GM23338 (cell line): ENCODE measurements at regions not wholly inside any gene's neighbourhood (a gene's known extent, or its start where the extent isn't known, plus 50 kb on each side); places are given as distances from the start of the nearest gene placed in this dataset.

Experiments used
- ATAC-seq: fragments of 200-7000 bp; cut with Tn5 transposase; 3 replicates; pipeline ENCODE4 v1.9.1; 2020
- DNase-seq: peaks from one replicate; pipeline ENCODE4 v3.0.0-alpha.2; 2015; ENCODE audit warnings: low spot score
- H2AFZ ChIP-seq: fragments of 200-600 bp; sonication (generic); 2 replicates; pipeline ENCODE4 v1.8.0; 2016; ENCODE audit warnings: antibody characterized with exemption, mild to moderate bottlenecking, moderate library complexity
- H3F3A ChIP-seq: fragments of 200-600 bp; sonication (generic); replicated peaks from 2 replicates; pipeline ENCODE4 v1.8.0; 2017; ENCODE audit warnings: antibody characterized with exemption, mixed run types, low read depth
- H3K27ac ChIP-seq: fragments of 200-600 bp; sonication (generic); 2 replicates; pipeline ENCODE4 v1.6.1; 2016; ENCODE audit warnings: low read depth
- H3K27me3 ChIP-seq: fragments of 200-600 bp; sonication (generic); 2 replicates; pipeline ENCODE4 v1.8.0; 2016; ENCODE audit warnings: mild to moderate bottlenecking, mixed run types, moderate library complexity; ENCODE audit not compliant: insufficient read depth
- H3K36me3 ChIP-seq: fragments of 200-600 bp; sonication (generic); 2 replicates; pipeline ENCODE4 v1.8.0; 2016; ENCODE audit warnings: mild to moderate bottlenecking; ENCODE audit not compliant: insufficient read depth
- H3K4me1 ChIP-seq: fragments of 200-600 bp; sonication (generic); 2 replicates; pipeline ENCODE4 v1.8.0; 2016; ENCODE audit warnings: mild to moderate bottlenecking, moderate library complexity; ENCODE audit not compliant: insufficient read depth
- H3K4me2 ChIP-seq: fragments of 200-600 bp; sonication (generic); 2 replicates; pipeline ENCODE4 v1.7.1; 2017; ENCODE audit warnings: mixed run types
- H3K4me3 ChIP-seq: fragments of 200-600 bp; sonication (generic); 2 replicates; pipeline ENCODE4 v1.6.1; 2016; ENCODE audit warnings: mixed run types
- H3K79me2 ChIP-seq: fragments of 200-600 bp; sonication (generic); replicated peaks from 2 replicates; pipeline ENCODE4 v1.8.0; 2017; ENCODE audit warnings: mild to moderate bottlenecking; ENCODE audit not compliant: insufficient read depth
- H3K9me2 ChIP-seq: fragments of 200-600 bp; sonication (generic); 2 replicates; pipeline ENCODE4 v1.8.0; 2017; ENCODE audit not compliant: insufficient read depth
- H4K20me1 ChIP-seq: fragments of 200-600 bp; sonication (generic); replicated peaks from 2 replicates; pipeline ENCODE4 v1.8.0; 2017; ENCODE audit warnings: mild to moderate bottlenecking; ENCODE audit not compliant: insufficient read depth
- H3K27ac Mint-ChIP-seq: 2 replicates; pipeline ENCODE4 v1.8.0; 2020; ENCODE audit warnings: inconsistent platforms, mild to moderate bottlenecking, moderate library complexity, mixed read lengths
- H3K27me3 Mint-ChIP-seq: 3 replicates; pipeline ENCODE4 v1.8.0; 2022; ENCODE audit warnings: low read depth, mild to moderate bottlenecking, moderate library complexity, mixed read lengths, inconsistent platforms; ENCODE audit not compliant: insufficient read depth, poor library complexity
- H3K36me3 Mint-ChIP-seq: 3 replicates; pipeline ENCODE4 v1.8.0; 2021; ENCODE audit warnings: low read depth, mild to moderate bottlenecking, inconsistent platforms, moderate library complexity, mixed read lengths
- H3K4me1 Mint-ChIP-seq: 3 replicates; pipeline ENCODE4 v1.8.0; 2020; ENCODE audit warnings: mild to moderate bottlenecking, inconsistent platforms, mixed read lengths
- H3K4me3 Mint-ChIP-seq: 3 replicates; pipeline ENCODE4 v1.8.0; 2021; ENCODE audit warnings: moderate library complexity, mild to moderate bottlenecking, inconsistent platforms, mixed read lengths
- H3K9me3 Mint-ChIP-seq: 3 replicates; pipeline ENCODE4 v1.8.0; 2020; ENCODE audit warnings: moderate library complexity, mild to moderate bottlenecking, inconsistent platforms, mixed read lengths
- CREB1 ChIP-seq: fragments of 250-450 bp; sonication (Bioruptor Pico); IDR thresholded peaks from 2 replicates; pipeline ENCODE4 v1.5.0; 2020; ENCODE audit warnings: low read depth, mild to moderate bottlenecking, moderate library complexity
- ETS1 ChIP-seq: IDR thresholded peaks from 2 replicates; pipeline ENCODE4 v1.6.1; 2016; ENCODE audit warnings: antibody characterized with exemption
- EZH2 ChIP-seq: fragments of 200-600 bp; sonication (generic); IDR thresholded peaks from one replicate; pipeline ENCODE4 v1.8.0; 2017; ENCODE audit warnings: antibody characterized with exemption, mild to moderate bottlenecking, low read depth; ENCODE audit not compliant: unreplicated experiment
- JUNB ChIP-seq: IDR thresholded peaks from one replicate; pipeline ENCODE4 v1.6.1; 2016; ENCODE audit warnings: antibody characterized with exemption; ENCODE audit not compliant: unreplicated experiment
- NANOG ChIP-seq: IDR thresholded peaks from 2 replicates; pipeline ENCODE4 v1.6.1; 2016; ENCODE audit warnings: antibody characterized with exemption, borderline replicate concordance
- REST ChIP-seq: IDR thresholded peaks from one replicate; pipeline ENCODE4 v1.6.1; 2018; ENCODE audit warnings: antibody characterized with exemption; ENCODE audit not compliant: unreplicated experiment
- STAT1 ChIP-seq: IDR thresholded peaks from one replicate; pipeline ENCODE4 v1.6.1; 2016; ENCODE audit warnings: antibody characterized with exemption; ENCODE audit not compliant: unreplicated experiment
- ZNF114 ChIP-seq: fragments of 250-450 bp; sonication (Bioruptor Pico); IDR thresholded peaks from 2 replicates; pipeline ENCODE4 v1.5.0; 2020; ENCODE audit warnings: mild to moderate bottlenecking, moderate library complexity
- TF ChIP-seq, protein P1 (sequence below): fragments of 250-450 bp; sonication (Bioruptor Pico); IDR thresholded peaks from 2 replicates; pipeline ENCODE4 v1.5.0; 2020; ENCODE audit warnings: mild to moderate bottlenecking, moderate library complexity

DNA sequence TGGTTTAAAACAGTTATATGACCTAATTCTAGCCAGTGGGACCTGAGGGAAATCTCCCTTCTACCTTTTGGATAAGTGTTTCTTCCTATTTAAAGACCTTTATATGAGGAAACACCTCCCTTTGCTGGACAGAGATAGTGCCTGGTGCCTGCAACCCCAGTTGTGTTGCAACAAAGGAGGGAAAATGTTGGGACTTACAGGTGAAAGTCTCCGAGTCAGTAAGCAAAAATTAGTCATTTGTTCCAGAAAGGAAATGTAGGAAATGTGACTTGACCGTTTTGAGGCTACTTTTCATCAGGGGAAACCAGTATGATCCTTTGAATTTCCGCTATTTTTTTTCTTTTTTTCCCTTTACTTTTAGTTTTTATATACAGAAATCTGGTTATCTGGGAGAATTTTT is 165.5 kb downstream of the DKK1 start (continued):
- TF ChIP-seq, protein P1, sequence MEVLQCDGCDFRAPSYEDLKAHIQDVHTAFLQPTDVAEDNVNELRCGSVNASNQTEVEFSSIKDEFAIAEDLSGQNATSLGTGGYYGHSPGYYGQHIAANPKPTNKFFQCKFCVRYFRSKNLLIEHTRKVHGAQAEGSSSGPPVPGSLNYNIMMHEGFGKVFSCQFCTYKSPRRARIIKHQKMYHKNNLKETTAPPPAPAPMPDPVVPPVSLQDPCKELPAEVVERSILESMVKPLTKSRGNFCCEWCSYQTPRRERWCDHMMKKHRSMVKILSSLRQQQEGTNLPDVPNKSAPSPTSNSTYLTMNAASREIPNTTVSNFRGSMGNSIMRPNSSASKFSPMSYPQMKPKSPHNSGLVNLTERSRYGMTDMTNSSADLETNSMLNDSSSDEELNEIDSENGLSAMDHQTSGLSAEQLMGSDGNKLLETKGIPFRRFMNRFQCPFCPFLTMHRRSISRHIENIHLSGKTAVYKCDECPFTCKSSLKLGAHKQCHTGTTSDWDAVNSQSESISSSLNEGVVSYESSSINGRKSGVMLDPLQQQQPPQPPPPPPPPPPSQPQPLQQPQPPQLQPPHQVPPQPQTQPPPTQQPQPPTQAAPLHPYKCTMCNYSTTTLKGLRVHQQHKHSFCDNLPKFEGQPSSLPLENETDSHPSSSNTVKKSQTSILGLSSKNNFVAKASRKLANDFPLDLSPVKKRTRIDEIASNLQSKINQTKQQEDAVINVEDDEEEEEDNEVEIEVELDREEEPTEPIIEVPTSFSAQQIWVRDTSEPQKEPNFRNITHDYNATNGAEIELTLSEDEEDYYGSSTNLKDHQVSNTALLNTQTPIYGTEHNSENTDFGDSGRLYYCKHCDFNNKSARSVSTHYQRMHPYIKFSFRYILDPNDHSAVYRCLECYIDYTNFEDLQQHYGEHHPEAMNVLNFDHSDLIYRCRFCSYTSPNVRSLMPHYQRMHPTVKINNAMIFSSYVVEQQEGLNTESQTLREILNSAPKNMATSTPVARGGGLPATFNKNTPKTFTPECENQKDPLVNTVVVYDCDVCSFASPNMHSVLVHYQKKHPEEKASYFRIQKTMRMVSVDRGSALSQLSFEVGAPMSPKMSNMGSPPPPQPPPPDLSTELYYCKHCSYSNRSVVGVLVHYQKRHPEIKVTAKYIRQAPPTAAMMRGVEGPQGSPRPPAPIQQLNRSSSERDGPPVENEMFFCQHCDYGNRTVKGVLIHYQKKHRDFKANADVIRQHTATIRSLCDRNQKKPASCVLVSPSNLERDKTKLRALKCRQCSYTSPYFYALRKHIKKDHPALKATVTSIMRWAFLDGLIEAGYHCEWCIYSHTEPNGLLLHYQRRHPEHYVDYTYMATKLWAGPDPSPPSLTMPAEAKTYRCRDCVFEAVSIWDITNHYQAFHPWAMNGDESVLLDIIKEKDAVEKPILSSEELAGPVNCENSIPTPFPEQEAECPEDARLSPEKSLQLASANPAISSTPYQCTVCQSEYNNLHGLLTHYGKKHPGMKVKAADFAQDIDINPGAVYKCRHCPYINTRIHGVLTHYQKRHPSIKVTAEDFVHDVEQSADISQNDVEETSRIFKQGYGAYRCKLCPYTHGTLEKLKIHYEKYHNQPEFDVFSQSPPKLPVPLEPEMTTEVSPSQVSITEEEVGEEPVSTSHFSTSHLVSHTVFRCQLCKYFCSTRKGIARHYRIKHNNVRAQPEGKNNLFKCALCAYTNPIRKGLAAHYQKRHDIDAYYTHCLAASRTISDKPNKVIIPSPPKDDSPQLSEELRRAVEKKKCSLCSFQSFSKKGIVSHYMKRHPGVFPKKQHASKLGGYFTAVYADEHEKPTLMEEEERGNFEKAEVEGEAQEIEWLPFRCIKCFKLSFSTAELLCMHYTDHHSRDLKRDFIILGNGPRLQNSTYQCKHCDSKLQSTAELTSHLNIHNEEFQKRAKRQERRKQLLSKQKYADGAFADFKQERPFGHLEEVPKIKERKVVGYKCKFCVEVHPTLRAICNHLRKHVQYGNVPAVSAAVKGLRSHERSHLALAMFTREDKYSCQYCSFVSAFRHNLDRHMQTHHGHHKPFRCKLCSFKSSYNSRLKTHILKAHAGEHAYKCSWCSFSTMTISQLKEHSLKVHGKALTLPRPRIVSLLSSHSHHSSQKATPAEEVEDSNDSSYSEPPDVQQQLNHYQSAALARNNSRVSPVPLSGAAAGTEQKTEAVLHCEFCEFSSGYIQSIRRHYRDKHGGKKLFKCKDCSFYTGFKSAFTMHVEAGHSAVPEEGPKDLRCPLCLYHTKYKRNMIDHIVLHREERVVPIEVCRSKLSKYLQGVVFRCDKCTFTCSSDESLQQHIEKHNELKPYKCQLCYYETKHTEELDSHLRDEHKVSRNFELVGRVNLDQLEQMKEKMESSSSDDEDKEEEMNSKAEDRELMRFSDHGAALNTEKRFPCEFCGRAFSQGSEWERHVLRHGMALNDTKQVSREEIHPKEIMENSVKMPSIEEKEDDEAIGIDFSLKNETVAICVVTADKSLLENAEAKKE (CRISPR knock-in tag): no peak
- TF ChIP-seq NANOG: no peak
- no peak for TF ChIP-seq CREB1 (CRISPR knock-in tag)
- no peak for TF ChIP-seq EZH2
- TF ChIP-seq STAT1: no peak
- no peak for TF ChIP-seq JUNB

DNA sequence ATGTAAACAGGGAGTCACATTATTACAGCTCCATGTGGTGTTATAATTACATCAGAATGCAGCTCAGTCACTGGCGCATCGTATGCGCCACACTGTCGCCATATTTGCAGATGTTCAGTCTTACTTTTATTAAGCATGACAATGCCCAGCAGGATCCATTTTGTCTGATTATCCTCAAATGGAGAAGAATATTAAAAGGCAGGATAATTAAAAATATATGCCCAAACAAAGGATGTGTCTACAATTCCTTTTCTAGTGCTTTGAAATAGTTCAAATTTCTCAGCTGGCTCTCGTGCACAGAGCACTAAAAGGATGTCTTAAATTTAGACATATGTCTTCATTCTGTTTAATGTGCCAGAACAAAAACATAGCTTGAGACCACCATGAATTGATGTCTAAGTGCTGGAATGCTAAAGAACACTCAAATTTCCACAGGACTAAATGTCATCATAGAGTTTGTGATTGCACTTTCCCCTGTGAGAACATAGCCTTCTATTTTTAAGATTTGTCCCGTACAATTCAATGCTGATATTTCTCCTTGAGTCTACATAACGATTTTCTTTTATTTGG is 168.0 kb downstream of the DKK1 start:
- Mint-ChIP-seq H3K9me3 (no peaks in the 10 kb centered on the region), H3K27me3 (no peaks in the 10 kb centered on the region), H3K27ac (no peak overlapping the region), H3K36me3 (no peaks in the 10 kb centered on the region), H3K4me1 (no peaks in the 10 kb centered on the region), H3K4me3 (no peak overlapping the region)
- H3K4me1 ChIP-seq: no peaks in the 10 kb centered on the region
- H3K36me3 ChIP-seq: no peaks in the 10 kb centered on the region
- ATAC-seq (no peak), DNase-seq (no peak)
- H4K20me1 ChIP-seq: no peaks in the 10 kb centered on the region
- no peaks in the 10 kb centered on the region for H3F3A ChIP-seq
- H3K79me2 ChIP-seq: no peaks in the 10 kb centered on the region
- no peak for TF ChIP-seq REST
- TF ChIP-seq ZNF114 (CRISPR knock-in tag): no peak
- no peak for TF ChIP-seq ETS1
- no peak overlapping the region for H2AFZ ChIP-seq
- H3K9me2 ChIP-seq: no peaks in the 10 kb centered on the region
- no peak overlapping the region for H3K4me3 ChIP-seq
- H3K27me3 ChIP-seq: no peaks in the 10 kb centered on the region
- no peak overlapping the region for H3K27ac ChIP-seq
- H3K4me2 ChIP-seq: no peak overlapping the region
